Activated CD8-positive, alpha-beta memory T cell treated with anti-CD3 and anti-CD28 coated beads, Interleukin-2, amount 50 U/mL, for 48 hours (primary cell): ENCODE measurements at regions not wholly inside any gene's neighbourhood (a gene's known extent, or its start where the extent isn't known, plus 50 kb on each side); places are given as distances from the start of the nearest gene placed in this dataset.
"Not testable (repeated sequence)": the region's sequence is repeated elsewhere in the genome, so short reads cannot be mapped to it uniquely, and the experiment has no call there.

Experiments
- DNase-seq: peaks from one replicate; pipeline ENCODE4 v3.0.0-alpha.2; 2020

GRCh38 chr1:221263831-221264767 is 384.9 kb downstream of the HLX start:
- no peak for DNase-seq

GRCh38 chr1:221264848-221265247 is 385.6 kb downstream of the HLX start:
- no peak for DNase-seq

GRCh38 chr1:221268295-221268694 is 389.1 kb downstream of the HLX start:
- DNase-seq = no peak

GRCh38 chr1:221271701-221272100 is 392.5 kb downstream of the HLX start:
- no peak for DNase-seq

GRCh38 chr1:221272940-221273339 is 393.7 kb downstream of the HLX start:
- no peak for DNase-seq

GRCh38 chr1:221274373-221274772 is 395.1 kb downstream of the HLX start:
- DNase-seq = no peak

GRCh38 chr1:221276896-221277409 is 397.7 kb downstream of the HLX start:
- DNase-seq = no peak

- DNase-seq = no peak
Observed at GRCh38 chr1:221279146-221279545, 399.9 kb downstream of the HLX start.

- no peak for DNase-seq
Observed at GRCh38 chr1:221283532-221283931, 404.3 kb downstream of the HLX start.

- DNase-seq = no peak
Observed at GRCh38 chr1:221284028-221284427, 404.8 kb downstream of the HLX start.

- not testable (repeated sequence) for DNase-seq
Observed at GRCh38 chr1:221284991-221285390, 405.7 kb downstream of the HLX start.

- DNase-seq = not testable (repeated sequence)
Observed at GRCh38 chr1:221285458-221286210, 406.4 kb downstream of the HLX start.

GRCh38 chr1:221286399-221286798 is 407.2 kb downstream of the HLX start:
- no peak for DNase-seq

- DNase-seq = no peak
Observed at GRCh38 chr1:221289103-221289502, 409.9 kb downstream of the HLX start.

- no peak for DNase-seq
Observed at GRCh38 chr1:221290669-221291068, 411.4 kb downstream of the HLX start.

- DNase-seq = no peak
Observed at GRCh38 chr1:221291113-221291512, 411.9 kb downstream of the HLX start.

- DNase-seq = no peak
Observed at GRCh38 chr1:221292652-221293051, 413.4 kb downstream of the HLX start.

GRCh38 chr1:221294242-221294641 is 415.0 kb downstream of the HLX start:
- no peak for DNase-seq

GRCh38 chr1:221302357-221302756 is 423.1 kb downstream of the HLX start:
- no peak for DNase-seq

- DNase-seq = no peak
Observed at GRCh38 chr1:221302810-221303209, 423.6 kb downstream of the HLX start.

GRCh38 chr1:221303623-221304022 is 424.4 kb downstream of the HLX start:
- DNase-seq = no peak

GRCh38 chr1:221306239-221306638 is 427.0 kb downstream of the HLX start:
- DNase-seq = no peak
